ENCODE measurements at regions not wholly inside any gene's neighbourhood (a gene's known extent, or its start where the extent isn't known, plus 50 kb on each side); places are given as distances from the start of the nearest gene placed in this dataset.

DNA sequence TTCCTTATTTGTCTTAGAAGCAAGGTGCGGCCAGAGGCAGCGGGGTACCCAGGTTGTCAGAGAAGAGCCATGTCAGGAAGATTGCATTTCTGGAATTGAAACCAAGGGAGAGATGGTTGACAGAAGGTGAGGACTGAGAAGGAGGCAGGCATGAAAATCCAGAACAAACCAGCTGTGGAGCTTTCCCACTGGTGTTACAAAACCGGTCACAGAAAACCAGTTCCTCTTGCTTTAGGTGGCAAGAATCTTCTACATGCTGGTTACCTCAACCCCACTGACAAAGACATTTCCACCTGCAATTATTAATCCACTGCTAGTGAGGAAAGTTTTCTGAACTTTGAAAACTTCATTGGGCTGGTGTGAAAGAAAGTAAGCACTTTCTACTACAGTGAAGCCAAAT lies 64.0 kb upstream of the MED4 start:
- POLR2A ChIA-PET = no interaction called here
- Mint-ChIP-seq H3K27ac (no peak overlapping the region), H3K4me1 (ENCODE audit: low read depth) (peaks cover 69% of the 10 kb centered on the region), H3K9me3 (no peaks in the 10 kb centered on the region), H3K27me3 (no peaks in the 10 kb centered on the region), H3K36me3 (no peaks in the 10 kb centered on the region), H3K4me3 (no peak overlapping the region)
- no peak for DNase-seq
- CTCF ChIA-PET = no interaction called here
- intact Hi-C loops (cut with micrococcal nuclease) = loop anchor here (10.0 kb wide), 3 partner anchors 246 to 1864 kb away; partner anchors contain the start of gene CYSLTR2

DNA sequence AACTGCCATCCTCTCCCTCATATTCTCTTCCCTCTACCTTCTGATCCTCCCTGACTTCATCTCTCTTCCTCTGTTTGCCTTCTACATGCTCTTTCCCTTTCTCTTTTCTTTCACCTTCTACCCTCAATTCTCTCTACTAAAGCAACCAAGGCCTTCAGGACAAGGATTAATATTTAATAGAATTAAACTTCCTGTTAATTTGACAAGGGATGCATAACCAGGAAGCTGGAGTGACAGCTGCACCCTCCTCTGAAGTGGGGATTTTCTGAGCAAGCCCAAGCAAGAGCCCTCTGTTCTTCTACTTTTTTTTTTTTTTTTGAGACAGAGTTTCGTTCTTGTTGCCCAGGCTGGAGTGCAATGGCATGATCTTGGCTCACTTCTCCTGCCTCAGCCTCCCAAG lies 63.4 kb upstream of the MED4 start:
- intact Hi-C loops (cut with micrococcal nuclease) = loop anchor here (10.0 kb wide), 3 partner anchors 247 to 1863 kb away; partner anchors contain the start of gene CYSLTR2
- no peak for DNase-seq
- no peaks in the 10 kb centered on the region for H3K9me3 Mint-ChIP-seq
- H3K27ac Mint-ChIP-seq = peak overlapping the region; percentile 7
- no peak overlapping the region for H3K4me3 Mint-ChIP-seq
- no peaks in the 10 kb centered on the region for H3K27me3 Mint-ChIP-seq
- ChIA-PET CTCF (no interaction called here), POLR2A (no interaction called here)
- H3K36me3 Mint-ChIP-seq = no peaks in the 10 kb centered on the region
- peaks cover 75% of the 10 kb centered on the region for H3K4me1 Mint-ChIP-seq (ENCODE audit: low read depth)

DNA sequence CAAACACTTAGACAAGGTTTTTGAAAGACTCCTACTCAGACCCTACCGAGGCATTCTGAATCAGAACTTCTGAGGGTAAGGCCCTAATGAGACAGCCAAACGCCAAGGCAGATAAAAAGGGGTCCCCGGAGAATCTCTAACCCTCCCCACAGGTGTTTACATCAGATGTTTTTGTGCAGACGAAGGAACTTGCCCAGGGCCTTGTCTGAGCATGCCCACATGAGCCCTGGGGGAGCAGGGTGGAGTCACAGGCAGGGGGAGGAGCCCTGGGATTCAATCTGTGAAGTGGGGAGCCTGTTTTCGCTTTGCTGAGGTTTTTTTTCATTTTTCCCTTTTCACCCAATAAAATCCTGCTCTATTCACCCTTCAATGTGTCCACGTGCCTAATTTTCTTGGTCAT lies 61.6 kb upstream of the MED4 start:
- intact Hi-C loops (cut with micrococcal nuclease) = loop anchor here (1.0 to 10.0 kb wide), 8 partner anchors 18 to 1862 kb away; partner anchors contain the start of gene CYSLTR2
- DNase-seq = peak; percentile 84
- Mint-ChIP-seq H3K4me3 (peak overlapping the region; percentile 64), H3K9me3 (no peaks in the 10 kb centered on the region), H3K36me3 (no peaks in the 10 kb centered on the region), H3K27me3 (no peaks in the 10 kb centered on the region), H3K27ac (peak overlapping the region; percentile 95), H3K4me1 (ENCODE audit: low read depth) (peaks cover 87% of the 10 kb centered on the region)
- CTCF ChIA-PET = interaction anchor here (0.6 to 1.6 kb wide), 4 partner anchors 28 to 499 kb away, joined by 3 to 5 read pairs (median 4); partner anchors contain the start of gene MED4
- POLR2A ChIA-PET = no interaction called here

DNA sequence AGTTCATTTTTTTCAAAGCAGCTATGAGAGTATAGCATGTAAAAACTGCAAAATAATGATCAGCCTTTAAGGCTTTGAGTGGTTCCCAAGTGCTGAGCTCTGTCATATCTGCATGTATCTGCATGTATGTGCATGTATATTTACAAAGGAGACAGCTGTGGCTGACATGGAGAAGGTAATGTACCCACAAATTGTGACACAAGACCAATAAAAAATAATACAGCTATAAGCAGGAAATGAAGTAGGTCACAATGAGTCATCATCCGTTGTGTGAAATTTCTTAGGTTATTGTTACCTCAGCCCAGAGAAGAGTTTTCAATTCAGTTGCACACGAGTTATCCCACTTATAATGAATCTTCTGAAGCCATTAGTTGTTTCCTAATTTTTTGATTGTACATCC lies 60.9 kb upstream of the MED4 start:
- POLR2A ChIA-PET = no interaction called here
- peak overlapping the region; percentile 95 for H3K27ac Mint-ChIP-seq
- H3K4me1 Mint-ChIP-seq (ENCODE audit: low read depth) = peaks cover 84% of the 10 kb centered on the region
- H3K36me3 Mint-ChIP-seq = no peaks in the 10 kb centered on the region
- H3K4me3 Mint-ChIP-seq = peak overlapping the region; percentile 64
- CTCF ChIA-PET = interaction anchor here (0.6 to 1.6 kb wide), 6 partner anchors 26 to 500 kb away, joined by 3 to 5 read pairs (median 4); partner anchors contain the start of gene MED4
- DNase-seq = no peak
- intact Hi-C loops (cut with micrococcal nuclease) = loop anchor here (1.0 to 10.0 kb wide), 9 partner anchors 18 to 1861 kb away; partner anchors contain the start of gene CYSLTR2
- no peaks in the 10 kb centered on the region for H3K27me3 Mint-ChIP-seq
- no peaks in the 10 kb centered on the region for H3K9me3 Mint-ChIP-seq

DNA sequence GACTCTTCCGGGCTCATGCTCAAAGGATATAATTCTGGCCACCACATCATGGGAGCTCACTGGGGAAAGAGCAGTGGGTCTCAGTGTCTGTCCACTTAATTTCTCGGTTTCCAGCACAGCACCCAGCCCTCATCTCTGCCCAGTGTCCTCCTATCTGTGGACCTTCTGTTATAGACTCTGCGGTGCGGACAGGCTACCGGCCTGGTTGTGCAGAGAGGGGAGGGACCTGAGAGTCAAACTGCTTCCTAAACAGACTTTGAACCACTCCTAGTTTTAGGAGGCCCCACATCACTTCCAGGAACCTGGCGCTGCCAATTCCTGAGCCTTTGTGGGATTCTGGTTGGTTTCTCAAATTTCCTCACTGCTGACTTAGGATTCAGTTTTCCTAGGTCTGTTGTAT lies 59.8 kb upstream of the MED4 start:
- H3K27ac Mint-ChIP-seq = peak overlapping the region; percentile 35
- CTCF ChIA-PET = interaction anchor here (0.6 to 1.6 kb wide), 3 partner anchors 8 to 179 kb away, joined by 3 to 5 read pairs (median 4); no protein-coding TSS in a partner anchor
- H3K9me3 Mint-ChIP-seq = peaks cover 2% of the 10 kb centered on the region
- no peaks in the 10 kb centered on the region for H3K36me3 Mint-ChIP-seq
- DNase-seq = no peak
- POLR2A ChIA-PET = no interaction called here
- intact Hi-C loops (cut with micrococcal nuclease) = loop anchor here (2.0 to 10.0 kb wide), 4 partner anchors 66 to 1860 kb away; partner anchors contain the start of gene CYSLTR2
- peaks cover 74% of the 10 kb centered on the region for H3K4me1 Mint-ChIP-seq (ENCODE audit: low read depth)
- no peaks in the 10 kb centered on the region for H3K27me3 Mint-ChIP-seq
- no peak overlapping the region for H3K4me3 Mint-ChIP-seq

DNA sequence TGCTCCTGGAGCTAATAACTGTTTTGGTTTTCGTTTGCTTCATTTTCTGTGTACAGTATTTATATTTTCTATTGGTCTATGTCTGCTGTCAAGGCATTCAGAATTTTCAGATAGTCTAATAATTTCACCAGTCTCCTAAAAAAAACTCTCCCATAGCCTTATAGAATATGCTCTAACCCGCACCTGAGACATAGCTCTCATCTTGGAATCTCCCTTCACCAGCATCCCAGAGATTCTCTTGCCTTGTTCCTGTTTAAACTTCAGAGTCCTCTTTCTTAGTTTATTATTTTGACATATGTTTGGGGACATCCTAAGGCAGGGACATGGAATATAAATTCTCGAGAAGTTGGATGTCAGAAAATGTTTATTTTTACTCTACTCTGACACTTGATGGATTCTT lies 58.3 kb upstream of the MED4 start:
- intact Hi-C loops (cut with micrococcal nuclease) = loop anchor here (2.0 to 10.0 kb wide), 4 partner anchors 26 to 1858 kb away; partner anchors contain the start of gene CYSLTR2
- DNase-seq = no peak
- Mint-ChIP-seq H3K4me3 (no peak overlapping the region), H3K4me1 (ENCODE audit: low read depth) (peaks cover 60% of the 10 kb centered on the region), H3K36me3 (no peaks in the 10 kb centered on the region), H3K27me3 (no peaks in the 10 kb centered on the region), H3K27ac (no peak overlapping the region), H3K9me3 (peaks cover 2% of the 10 kb centered on the region)
- CTCF ChIA-PET = no interaction called here
- POLR2A ChIA-PET = interaction anchor here (0.7 kb wide), 1 partner anchor 397 kb away, joined by 3 read pairs; no protein-coding TSS in a partner anchor

DNA sequence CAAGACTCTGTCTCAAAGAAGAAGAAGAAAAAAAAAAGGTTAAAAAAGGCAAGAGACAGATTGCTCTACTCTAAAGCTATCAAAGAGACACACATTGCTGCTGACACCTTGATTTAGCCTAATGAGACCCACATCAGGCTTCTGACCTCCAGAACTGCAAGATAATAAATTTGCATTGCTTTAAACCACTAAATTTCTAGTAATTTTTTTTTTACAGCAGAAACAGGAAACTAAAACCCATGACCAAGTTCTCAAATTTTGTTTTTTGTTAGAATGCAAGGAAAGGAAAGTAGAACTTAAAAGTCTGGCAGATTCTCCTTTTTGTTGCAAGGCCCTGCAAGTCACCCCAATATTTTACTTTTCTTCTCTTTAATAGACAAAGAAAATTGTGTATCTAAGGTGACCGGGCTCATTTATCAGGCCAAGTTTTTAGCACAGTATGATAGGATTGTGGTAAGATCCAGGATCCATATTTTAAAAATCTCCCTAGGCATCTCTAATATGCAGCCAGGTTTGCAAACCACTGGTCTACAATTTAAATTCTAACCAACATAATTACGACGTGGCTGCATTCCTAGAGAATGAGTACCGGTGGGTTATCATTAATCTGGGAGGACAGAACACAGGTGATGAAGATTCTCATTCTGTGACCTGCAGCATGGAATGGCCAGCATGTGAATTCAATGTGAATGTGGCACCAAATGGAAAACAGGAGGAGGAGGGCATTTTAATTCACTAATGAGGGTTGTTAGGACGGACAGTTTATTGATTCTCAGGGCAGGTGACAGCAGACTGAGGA lies 56.7 kb upstream of the MED4 start:
- DNase-seq = no peak
- peak overlapping the region; percentile 16 for H3K27ac Mint-ChIP-seq
- POLR2A ChIA-PET = no interaction called here
- CTCF ChIA-PET = no interaction called here
- peaks cover 55% of the 10 kb centered on the region for H3K4me1 Mint-ChIP-seq (ENCODE audit: low read depth)
- no peaks in the 10 kb centered on the region for H3K36me3 Mint-ChIP-seq
- no peak overlapping the region for H3K4me3 Mint-ChIP-seq
- no peaks in the 10 kb centered on the region for H3K27me3 Mint-ChIP-seq
- intact Hi-C loops (cut with micrococcal nuclease) = loop anchor here (2.0 to 10.0 kb wide), 4 partner anchors 25 to 1857 kb away; partner anchors contain the start of gene CYSLTR2
- H3K9me3 Mint-ChIP-seq = peaks cover 5% of the 10 kb centered on the region

DNA sequence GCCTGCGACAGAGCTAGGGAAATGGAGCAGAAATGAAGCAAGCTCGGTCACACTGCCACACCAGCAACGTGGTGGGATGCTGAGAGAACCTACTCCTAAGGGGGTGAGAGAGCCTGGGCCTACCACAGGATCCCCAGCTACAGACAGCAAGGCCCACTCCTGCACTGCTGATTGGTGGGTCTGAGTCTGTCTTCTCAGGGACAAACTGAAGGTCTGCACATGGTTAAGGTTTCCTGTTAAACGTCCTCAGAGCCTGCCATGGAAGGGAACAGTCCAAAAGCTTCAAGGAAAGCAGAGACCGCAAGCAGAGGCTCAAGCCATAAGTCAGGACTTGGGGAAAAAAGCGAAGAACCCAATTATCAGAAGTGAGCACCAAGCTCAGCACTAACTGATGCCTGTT lies 53.5 kb upstream of the MED4 start:
- H3K4me3 Mint-ChIP-seq = no peak overlapping the region
- POLR2A ChIA-PET = interaction anchor here (0.5 kb wide), 1 partner anchor 21 kb away, joined by 3 read pairs; no protein-coding TSS in a partner anchor
- no peak overlapping the region for H3K27ac Mint-ChIP-seq
- no peaks in the 10 kb centered on the region for H3K27me3 Mint-ChIP-seq
- CTCF ChIA-PET = interaction anchor here (1.0 to 1.1 kb wide), 2 partner anchors 21 to 54 kb away, joined by 3 to 5 read pairs; partner anchors contain the start of gene MED4
- intact Hi-C loops (cut with micrococcal nuclease) = no loop called here
- no peaks in the 10 kb centered on the region for H3K36me3 Mint-ChIP-seq
- H3K9me3 Mint-ChIP-seq = peaks cover 7% of the 10 kb centered on the region
- peaks cover 38% of the 10 kb centered on the region for H3K4me1 Mint-ChIP-seq (ENCODE audit: low read depth)
- DNase-seq = no peak

DNA sequence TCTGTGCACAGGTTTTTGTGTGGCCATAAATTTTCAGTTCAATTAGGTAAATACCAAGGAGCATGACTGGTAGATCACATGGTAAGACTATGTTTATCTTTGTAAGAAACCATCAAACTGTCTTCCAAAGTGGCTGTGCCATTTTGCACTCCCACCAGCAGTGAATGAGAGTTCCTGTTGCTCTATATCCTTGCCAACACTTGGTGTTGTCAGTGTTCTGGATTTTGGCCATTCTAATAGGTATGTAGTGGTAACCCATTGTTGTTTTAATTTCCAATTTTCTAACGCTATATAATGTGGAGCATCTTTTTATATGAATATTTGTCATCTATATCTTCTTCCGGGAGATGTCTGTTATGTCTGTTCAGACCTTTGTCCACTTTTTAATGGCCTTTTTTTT lies 51.7 kb upstream of the MED4 start:
- CTCF ChIA-PET = no interaction called here

DNA sequence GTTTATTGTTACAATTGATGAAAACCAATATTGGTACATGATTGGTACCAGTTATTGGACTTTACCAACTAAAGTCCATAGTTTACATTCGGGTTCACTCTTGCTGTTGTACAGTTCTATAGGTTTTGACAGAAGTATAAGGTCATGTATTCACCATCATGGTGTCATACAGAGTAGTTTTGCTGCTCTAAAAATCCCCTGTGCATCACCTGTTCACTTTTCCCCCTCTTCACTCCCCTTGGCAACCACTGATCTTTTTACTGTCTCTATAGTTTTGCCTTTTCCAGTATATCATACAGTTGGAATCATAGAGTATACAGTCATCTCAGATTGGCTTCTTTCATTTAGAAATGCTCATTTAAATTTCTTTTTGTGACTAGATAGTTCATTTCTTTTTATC lies 51.2 kb upstream of the MED4 start:
- H3K4me3 Mint-ChIP-seq = no peak overlapping the region
- no peak overlapping the region for H3K27ac Mint-ChIP-seq
- POLR2A ChIA-PET = no interaction called here
- H3K4me1 Mint-ChIP-seq (ENCODE audit: low read depth) = peaks cover 20% of the 10 kb centered on the region
- DNase-seq = no peak
- intact Hi-C loops (cut with micrococcal nuclease) = no loop called here
- peaks cover 7% of the 10 kb centered on the region for H3K9me3 Mint-ChIP-seq
- H3K36me3 Mint-ChIP-seq = no peaks in the 10 kb centered on the region
- CTCF ChIA-PET = no interaction called here
- H3K27me3 Mint-ChIP-seq = no peaks in the 10 kb centered on the region

More for the DNA sequence above, 51.7 kb upstream of the MED4 start:
- peaks cover 7% of the 10 kb centered on the region for H3K9me3 Mint-ChIP-seq
- no peaks in the 10 kb centered on the region for H3K36me3 Mint-ChIP-seq
- no peaks in the 10 kb centered on the region for H3K27me3 Mint-ChIP-seq
- H3K4me3 Mint-ChIP-seq = no peak overlapping the region
- POLR2A ChIA-PET = no interaction called here
- intact Hi-C loops (cut with micrococcal nuclease) = no loop called here
- no peak for DNase-seq
- H3K27ac Mint-ChIP-seq = no peak overlapping the region
- H3K4me1 Mint-ChIP-seq (ENCODE audit: low read depth) = peaks cover 25% of the 10 kb centered on the region
